PC-9 (cell line): ENCODE measurements at regions not wholly inside any gene's neighbourhood (a gene's known extent, or its start where the extent isn't known, plus 50 kb on each side); places are given as distances from the start of the nearest gene placed in this dataset.

ENCODE experiments used
- BruUV-seq: library from RNA; stranded (reverse); fragments of 400-500 nt; replicated peaks from 2 replicates; lab custom pipeline; 2021; lab: Mats Ljungman, UMichigan
- CTCF ChIA-PET: fragments of 300-600 bp; sonication (Branson Sonifier 250); formaldehyde crosslinking; loops from one replicate; lab custom pipeline; 2022; ENCODE audit warnings: antibody characterized with exemption; lab: Charles Lee
- POLR2A ChIA-PET: fragments of 300-600 bp; sonication (Branson Sonifier 250); formaldehyde crosslinking; loops from one replicate; lab custom pipeline; 2022; ENCODE audit warnings: antibody characterized with exemption; ENCODE audit not compliant: unreplicated experiment; lab: Charles Lee
- DNase-seq, 2 experiments: peaks; one replicate each; pipeline versions ENCODE4 v3.0.0 to v3.0.0-alpha.2; 2015 to 2022; ENCODE audit warnings: mixed read lengths in 1 of 2
- H2AFZ ChIP-seq: fragments of 200-600 bp; sonication (generic); 2 replicates; pipeline ENCODE4 v1.8.1; 2017; ENCODE audit warnings: antibody characterized with exemption
- H3F3A ChIP-seq: fragments of 200-600 bp; sonication (generic); 2 replicates; pipeline ENCODE4 v1.8.1; 2017; ENCODE audit warnings: antibody characterized with exemption, mild to moderate bottlenecking, low read depth; ENCODE audit not compliant: insufficient read depth
- H3K27ac ChIP-seq: fragments of 200-600 bp; sonication (generic); 2 replicates; pipeline ENCODE4 v1.6.1; 2016; ENCODE audit warnings: mixed run types
- H3K27me3 ChIP-seq: fragments of 200-600 bp; sonication (generic); 2 replicates; pipeline ENCODE4 v1.6.1; 2016; ENCODE audit warnings: low read depth, mixed run types; ENCODE audit not compliant: insufficient read depth
- H3K36me3 ChIP-seq: fragments of 200-600 bp; sonication (generic); 2 replicates; pipeline ENCODE4 v1.6.1; 2016; ENCODE audit warnings: low read depth, mixed run types
- H3K4me1 ChIP-seq: fragments of 200-600 bp; sonication (generic); replicated peaks from 2 replicates; pipeline ENCODE4 v1.6.1; 2016; ENCODE audit warnings: mixed run types; ENCODE audit not compliant: insufficient read depth
- H3K4me2 ChIP-seq: fragments of 200-600 bp; sonication (generic); 2 replicates; pipeline ENCODE4 v1.6.1; 2017; ENCODE audit warnings: mixed run types
- H3K4me3 ChIP-seq: fragments of 200-600 bp; sonication (generic); 2 replicates; pipeline ENCODE4 v1.6.1; 2016; ENCODE audit warnings: mixed run types
- H3K79me2 ChIP-seq: fragments of 200-600 bp; sonication (generic); 2 replicates; pipeline ENCODE4 v1.6.1; 2017; ENCODE audit warnings: low read depth, mixed run types
- H3K9me2 ChIP-seq: fragments of 200-600 bp; sonication (generic); 2 replicates; pipeline ENCODE4 v1.8.1; 2017; ENCODE audit warnings: mild to moderate bottlenecking; ENCODE audit not compliant: insufficient read depth
- H3K9me3 ChIP-seq: fragments of 200-600 bp; sonication (generic); 2 replicates; pipeline ENCODE4 v1.8.1; 2016; ENCODE audit warnings: low read depth; ENCODE audit not compliant: insufficient read depth
- H4K20me1 ChIP-seq: fragments of 200-600 bp; sonication (generic); 2 replicates; pipeline ENCODE4 v1.8.1; 2017; ENCODE audit not compliant: insufficient read depth
- EZH2 ChIP-seq: fragments of 200-600 bp; sonication (generic); IDR thresholded peaks from 2 replicates; pipeline ENCODE4 v1.8.0; 2017; ENCODE audit warnings: antibody characterized with exemption, low read depth
- intact Hi-C: fragments of 100-400 bp; cut with micrococcal nuclease; formaldehyde crosslinking; loops from one replicate; pipeline ENCODE4 v1.10.0; 2022; ENCODE audit not compliant: unreplicated experiment
- TF ChIP-seq, protein P1 (sequence below): fragments of 200-600 bp; sonication (generic); conservative IDR thresholded peaks from 2 replicates; pipeline ENCODE4 v1.6.1; 2017; ENCODE audit warnings: mixed run types, antibody characterized with exemption, mild to moderate bottlenecking, moderate library complexity

DNA sequence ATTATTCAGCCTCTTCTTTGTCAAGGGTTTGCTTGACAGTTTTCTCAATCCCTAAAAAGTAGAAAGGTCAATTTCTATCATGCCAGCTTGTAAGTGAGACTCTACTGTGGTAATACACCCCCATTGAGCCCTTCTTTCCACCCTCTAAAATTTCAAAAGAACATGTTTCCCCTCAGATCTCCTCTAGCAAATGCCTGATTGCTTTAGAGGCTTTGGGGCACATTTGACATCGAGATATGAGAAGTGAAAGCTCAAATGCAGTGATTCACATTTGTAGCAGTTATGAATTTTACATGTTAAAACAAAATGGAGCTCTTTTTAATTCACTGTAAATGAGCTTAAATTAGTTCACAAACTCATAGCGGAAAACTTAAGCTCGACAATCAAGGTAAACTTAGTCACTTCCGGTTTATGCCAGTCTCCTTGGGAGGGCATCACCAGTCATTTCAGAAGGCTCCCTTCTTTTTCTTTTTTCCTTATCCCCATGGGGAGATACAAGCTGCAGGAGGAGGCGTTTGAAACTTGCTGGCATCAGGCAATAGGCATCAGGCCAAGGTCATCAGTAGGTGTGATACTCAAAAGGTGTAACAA is 55.3 kb upstream of the ADO start:
- Histone ChIP-seq H3K4me1 (no peaks in the 10 kb centered on the region), H3K79me2 (no peaks in the 10 kb centered on the region), H3K27me3 (no peaks in the 10 kb centered on the region), H3K9me3 (no peaks in the 10 kb centered on the region), H3K4me3 (no peak overlapping the region), H3F3A (no peaks in the 10 kb centered on the region), H3K9me2 (no peaks in the 10 kb centered on the region), H3K4me2 (no peak overlapping the region), H2AFZ (no peak overlapping the region), H4K20me1 (no peaks in the 10 kb centered on the region), H3K27ac (no peak overlapping the region), H3K36me3 (no peaks in the 10 kb centered on the region)
- no TSS peak for BruUV-seq
- no peak for DNase-seq
- ChIA-PET POLR2A (no interaction called here), CTCF (interaction anchor here (0.6 kb wide), 1 partner anchor 1491 kb away, joined by 7 read pairs; no protein-coding TSS in a partner anchor)
- no peak for TF ChIP-seq EZH2
- TF ChIP-seq, protein P1, sequence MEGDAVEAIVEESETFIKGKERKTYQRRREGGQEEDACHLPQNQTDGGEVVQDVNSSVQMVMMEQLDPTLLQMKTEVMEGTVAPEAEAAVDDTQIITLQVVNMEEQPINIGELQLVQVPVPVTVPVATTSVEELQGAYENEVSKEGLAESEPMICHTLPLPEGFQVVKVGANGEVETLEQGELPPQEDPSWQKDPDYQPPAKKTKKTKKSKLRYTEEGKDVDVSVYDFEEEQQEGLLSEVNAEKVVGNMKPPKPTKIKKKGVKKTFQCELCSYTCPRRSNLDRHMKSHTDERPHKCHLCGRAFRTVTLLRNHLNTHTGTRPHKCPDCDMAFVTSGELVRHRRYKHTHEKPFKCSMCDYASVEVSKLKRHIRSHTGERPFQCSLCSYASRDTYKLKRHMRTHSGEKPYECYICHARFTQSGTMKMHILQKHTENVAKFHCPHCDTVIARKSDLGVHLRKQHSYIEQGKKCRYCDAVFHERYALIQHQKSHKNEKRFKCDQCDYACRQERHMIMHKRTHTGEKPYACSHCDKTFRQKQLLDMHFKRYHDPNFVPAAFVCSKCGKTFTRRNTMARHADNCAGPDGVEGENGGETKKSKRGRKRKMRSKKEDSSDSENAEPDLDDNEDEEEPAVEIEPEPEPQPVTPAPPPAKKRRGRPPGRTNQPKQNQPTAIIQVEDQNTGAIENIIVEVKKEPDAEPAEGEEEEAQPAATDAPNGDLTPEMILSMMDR = no peak
- intact Hi-C loops = no loop called here
